HL-60 (cell line): ENCODE measurements at regions not wholly inside any gene's neighbourhood (a gene's known extent, or its start where the extent isn't known, plus 50 kb on each side); places are given as distances from the start of the nearest gene placed in this dataset.

Experiments
- GABPA ChIP-seq: IDR thresholded peaks from 2 replicates; pipeline ENCODE4 v1.6.1; 2012; ENCODE audit warnings: low read depth
- POLR2AphosphoS5 ChIP-seq: IDR thresholded peaks from 2 replicates; pipeline ENCODE4 v1.6.1; 2012; ENCODE audit warnings: low read depth
- TF ChIP-seq, protein P1 (sequence below): IDR thresholded peaks from one replicate; pipeline ENCODE4 v1.5.1; 2011; ENCODE audit warnings: low read length, control low read depth, inconsistent platforms; ENCODE audit not compliant: insufficient read depth
- TF ChIP-seq, protein P2 (sequence below): IDR thresholded peaks from 2 replicates; pipeline ENCODE4 v1.6.1; 2012; ENCODE audit warnings: low read depth; ENCODE audit not compliant: insufficient replicate concordance

DNA sequence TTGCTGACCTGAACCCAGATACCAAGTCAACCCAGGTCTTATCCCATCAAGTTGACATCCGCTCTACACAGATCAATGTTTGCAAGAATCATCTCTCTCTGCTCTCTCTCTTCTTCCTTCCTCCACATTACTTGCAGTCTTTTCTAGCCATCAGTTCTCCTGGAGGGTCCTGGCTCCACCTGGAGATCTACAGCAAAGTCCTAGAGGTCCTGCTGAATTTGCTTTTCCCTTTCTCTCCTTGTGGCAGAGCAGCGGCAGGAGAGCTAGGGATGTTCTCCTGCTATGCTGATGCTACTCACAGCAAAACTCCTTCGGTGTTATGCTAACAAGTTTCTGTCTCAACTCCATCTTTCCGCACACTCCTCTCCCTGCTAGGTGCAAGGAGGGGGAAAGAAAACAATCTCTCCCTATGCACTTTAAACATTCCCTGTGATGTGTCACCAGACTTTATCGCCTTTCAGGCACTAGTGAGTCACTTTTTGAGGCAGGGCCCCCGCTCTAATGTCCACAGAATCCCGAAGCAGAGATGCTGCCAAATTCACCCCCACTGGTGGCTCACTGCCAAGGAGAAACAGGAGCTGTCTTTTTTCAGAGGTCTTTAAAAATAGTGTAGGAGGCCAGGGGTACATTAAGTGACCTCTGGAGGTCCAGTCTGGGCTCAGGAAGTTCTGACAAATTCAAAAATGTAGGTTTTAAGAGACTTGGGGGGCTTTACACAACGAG is 62.6 kb downstream of the FAM50B start:
- TF ChIP-seq, protein P1, sequence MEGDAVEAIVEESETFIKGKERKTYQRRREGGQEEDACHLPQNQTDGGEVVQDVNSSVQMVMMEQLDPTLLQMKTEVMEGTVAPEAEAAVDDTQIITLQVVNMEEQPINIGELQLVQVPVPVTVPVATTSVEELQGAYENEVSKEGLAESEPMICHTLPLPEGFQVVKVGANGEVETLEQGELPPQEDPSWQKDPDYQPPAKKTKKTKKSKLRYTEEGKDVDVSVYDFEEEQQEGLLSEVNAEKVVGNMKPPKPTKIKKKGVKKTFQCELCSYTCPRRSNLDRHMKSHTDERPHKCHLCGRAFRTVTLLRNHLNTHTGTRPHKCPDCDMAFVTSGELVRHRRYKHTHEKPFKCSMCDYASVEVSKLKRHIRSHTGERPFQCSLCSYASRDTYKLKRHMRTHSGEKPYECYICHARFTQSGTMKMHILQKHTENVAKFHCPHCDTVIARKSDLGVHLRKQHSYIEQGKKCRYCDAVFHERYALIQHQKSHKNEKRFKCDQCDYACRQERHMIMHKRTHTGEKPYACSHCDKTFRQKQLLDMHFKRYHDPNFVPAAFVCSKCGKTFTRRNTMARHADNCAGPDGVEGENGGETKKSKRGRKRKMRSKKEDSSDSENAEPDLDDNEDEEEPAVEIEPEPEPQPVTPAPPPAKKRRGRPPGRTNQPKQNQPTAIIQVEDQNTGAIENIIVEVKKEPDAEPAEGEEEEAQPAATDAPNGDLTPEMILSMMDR, result no peak
- TF ChIP-seq, protein P2, sequence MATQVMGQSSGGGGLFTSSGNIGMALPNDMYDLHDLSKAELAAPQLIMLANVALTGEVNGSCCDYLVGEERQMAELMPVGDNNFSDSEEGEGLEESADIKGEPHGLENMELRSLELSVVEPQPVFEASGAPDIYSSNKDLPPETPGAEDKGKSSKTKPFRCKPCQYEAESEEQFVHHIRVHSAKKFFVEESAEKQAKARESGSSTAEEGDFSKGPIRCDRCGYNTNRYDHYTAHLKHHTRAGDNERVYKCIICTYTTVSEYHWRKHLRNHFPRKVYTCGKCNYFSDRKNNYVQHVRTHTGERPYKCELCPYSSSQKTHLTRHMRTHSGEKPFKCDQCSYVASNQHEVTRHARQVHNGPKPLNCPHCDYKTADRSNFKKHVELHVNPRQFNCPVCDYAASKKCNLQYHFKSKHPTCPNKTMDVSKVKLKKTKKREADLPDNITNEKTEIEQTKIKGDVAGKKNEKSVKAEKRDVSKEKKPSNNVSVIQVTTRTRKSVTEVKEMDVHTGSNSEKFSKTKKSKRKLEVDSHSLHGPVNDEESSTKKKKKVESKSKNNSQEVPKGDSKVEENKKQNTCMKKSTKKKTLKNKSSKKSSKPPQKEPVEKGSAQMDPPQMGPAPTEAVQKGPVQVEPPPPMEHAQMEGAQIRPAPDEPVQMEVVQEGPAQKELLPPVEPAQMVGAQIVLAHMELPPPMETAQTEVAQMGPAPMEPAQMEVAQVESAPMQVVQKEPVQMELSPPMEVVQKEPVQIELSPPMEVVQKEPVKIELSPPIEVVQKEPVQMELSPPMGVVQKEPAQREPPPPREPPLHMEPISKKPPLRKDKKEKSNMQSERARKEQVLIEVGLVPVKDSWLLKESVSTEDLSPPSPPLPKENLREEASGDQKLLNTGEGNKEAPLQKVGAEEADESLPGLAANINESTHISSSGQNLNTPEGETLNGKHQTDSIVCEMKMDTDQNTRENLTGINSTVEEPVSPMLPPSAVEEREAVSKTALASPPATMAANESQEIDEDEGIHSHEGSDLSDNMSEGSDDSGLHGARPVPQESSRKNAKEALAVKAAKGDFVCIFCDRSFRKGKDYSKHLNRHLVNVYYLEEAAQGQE, result no peak
- TF ChIP-seq GABPA (no peak), POLR2AphosphoS5 (no peak)
